Left lung (tissue), 4 donors: ENCODE measurements at regions not wholly inside any gene's neighbourhood (a gene's known extent, or its start where the extent isn't known, plus 50 kb on each side); places are given as distances from the start of the nearest gene placed in this dataset.
A peak's percentile ranks its signal among the peaks of the same experiment; 100 is the strongest.

Experiments used
- ATAC-seq: fragments of 200-7000 bp; cut with Tn5 transposase; one replicate; pipeline ENCODE4 v1.9.1; 2020; ENCODE audit warnings: moderate library complexity
- DNase-seq, 4 donors: peaks; one replicate each; pipeline ENCODE4 v3.0.0-alpha.2; 2013 to 2020
- H3K27ac ChIP-seq, 2 donors: fragments of 200-600 bp; sonication (generic) in 1 of 2; one replicate each; pipeline versions ENCODE4 v1.5.0 to v1.8.0; 2020 to 2021
- H3K27me3 ChIP-seq, 2 donors: fragments of 200-600 bp; sonication (generic) in 1 of 2; one replicate each; pipeline versions ENCODE4 v1.5.0 to v1.8.0; 2020 to 2021
- H3K36me3 ChIP-seq, 2 donors: fragments of 200-600 bp; sonication (generic) in 1 of 2; one replicate each; pipeline versions ENCODE4 v1.5.0 to v1.8.0; 2020 to 2021
- H3K4me1 ChIP-seq, 2 donors: fragments of 200-600 bp; one replicate each; pipeline ENCODE4 v1.8.0; 2021
- H3K4me3 ChIP-seq, 2 donors: fragments of 200-600 bp; sonication (generic) in 1 of 2; one replicate each; pipeline versions ENCODE4 v1.5.0 to v1.8.0; 2020 to 2021; ENCODE audit warnings: mild to moderate bottlenecking in 1 of 2
- H3K9me3 ChIP-seq, 2 donors: fragments of 200-600 bp; sonication (generic) in 1 of 2; one replicate each; pipeline versions ENCODE4 v1.5.0 to v1.8.0; 2020 to 2021
- CTCF ChIP-seq, 2 donors: fragments of 200-600 bp; sonication (generic) in 1 of 2; IDR thresholded peaks; one replicate each; pipeline versions ENCODE4 v1.5.0 to v1.8.0; 2021; ENCODE audit warnings: antibody characterized with exemption in 2 of 2
- intact Hi-C, 2 donors: fragments of 100-400 bp; cut with DNase I; formaldehyde crosslinking; loops; one replicate each; pipeline versions ENCODE4 v1.11.2 to v1.14.2; 2022
- donor health status: DM: no; HTN: yes; CAD: no.
- donor health status: DM: no; HTN: no; CAD: no.

- ATAC-seq = peak; percentile 44
- intact Hi-C loops = no loop called here
Measured at GRCh38 chr1:244214009-244214967, 163.2 kb downstream of the ZBTB18 start.

GRCh38 chr1:244216836-244217235 lies 165.8 kb downstream of the ZBTB18 start:
- no peak for TF ChIP-seq CTCF (IDR thresholded peaks at IDR 0.05)
- Histone ChIP-seq H3K36me3 (no peaks in the 10 kb centered on the region), H3K4me1 (no peaks in the 10 kb centered on the region), H3K9me3 (no peaks in the 10 kb centered on the region), H3K27ac (no peak overlapping the region), H3K27me3 (no peaks in the 10 kb centered on the region), H3K4me3 (no peak overlapping the region)
- DNase-seq (no peak), ATAC-seq (no peak)
- intact Hi-C loops = no loop called here

More at GRCh38 chr1:244214009-244214967, 163.2 kb downstream of the ZBTB18 start:
- no peaks in the 10 kb centered on the region for H3K36me3 ChIP-seq
- H3K27ac ChIP-seq = no peak overlapping the region
- no peaks in the 10 kb centered on the region for H3K9me3 ChIP-seq
- DNase-seq = peak in 1 of 4 donors; percentile 42
- no peak overlapping the region for H3K4me3 ChIP-seq
- no peak for TF ChIP-seq CTCF (IDR thresholded peaks at IDR 0.05)
- peaks cover 0 to 5% of the 10 kb centered on the region in 2 donors for H3K4me1 ChIP-seq
- H3K27me3 ChIP-seq = no peaks in the 10 kb centered on the region

GRCh38 chr1:244217711-244218110 lies 166.6 kb downstream of the ZBTB18 start:
- Histone ChIP-seq H3K9me3 (no peaks in the 10 kb centered on the region), H3K4me3 (no peak overlapping the region), H3K27me3 (no peaks in the 10 kb centered on the region), H3K36me3 (no peaks in the 10 kb centered on the region), H3K27ac (no peak overlapping the region), H3K4me1 (no peaks in the 10 kb centered on the region)
- ATAC-seq = no peak
- no peak for TF ChIP-seq CTCF (IDR thresholded peaks at IDR 0.05)
- intact Hi-C loops = no loop called here
- no peak for DNase-seq

DNA sequence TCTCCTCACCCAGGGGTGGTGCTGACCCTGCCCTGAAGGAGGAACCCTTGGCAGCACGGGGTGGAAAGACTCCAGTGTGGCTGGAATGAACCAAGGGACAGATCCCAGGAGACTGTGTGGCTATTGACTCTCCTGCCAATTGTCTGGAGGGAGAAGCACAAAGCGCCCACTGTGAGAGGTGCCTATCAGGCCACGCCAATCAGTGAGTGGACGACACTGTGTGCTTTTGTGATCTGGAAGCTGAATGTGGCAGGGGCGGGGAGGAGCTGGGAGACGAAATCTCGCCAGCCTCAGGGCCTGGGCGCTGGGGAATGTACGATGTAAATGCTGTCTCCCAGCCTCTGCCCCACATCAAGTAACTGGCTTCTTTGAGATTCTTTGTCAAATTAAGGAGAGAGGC lies 167.1 kb downstream of the ZBTB18 start:
- Histone ChIP-seq H3K9me3 (no peaks in the 10 kb centered on the region), H3K36me3 (no peaks in the 10 kb centered on the region), H3K27me3 (no peaks in the 10 kb centered on the region), H3K4me3 (no peak overlapping the region), H3K4me1 (no peaks in the 10 kb centered on the region), H3K27ac (no peak overlapping the region)
- intact Hi-C loops = no loop called here
- ATAC-seq = no peak
- TF ChIP-seq CTCF (IDR thresholded peaks at IDR 0.05) = no peak
- DNase-seq = no peak

DNA sequence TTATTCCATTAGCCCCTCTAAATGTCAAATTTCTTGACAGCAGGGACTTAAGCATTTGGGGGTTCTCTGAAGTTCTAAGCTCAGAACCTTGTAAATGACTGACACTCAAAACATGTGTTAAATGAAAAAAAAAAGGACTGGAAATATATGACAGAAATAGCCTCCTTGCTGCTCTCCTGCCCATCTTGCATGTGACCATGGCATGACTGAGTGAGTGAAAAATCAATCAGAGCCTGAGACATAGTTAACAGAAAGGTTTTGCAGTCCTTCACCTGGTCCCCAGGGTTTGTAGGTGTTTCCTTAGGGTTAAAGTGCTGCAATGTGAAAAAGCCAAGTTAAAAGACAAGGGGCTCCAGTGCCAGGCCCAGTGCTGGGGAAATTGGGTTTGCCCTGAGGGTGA lies 168.1 kb downstream of the ZBTB18 start:
- Histone ChIP-seq H3K9me3 (no peaks in the 10 kb centered on the region), H3K27ac (no peak overlapping the region), H3K27me3 (no peaks in the 10 kb centered on the region), H3K4me1 (no peaks in the 10 kb centered on the region), H3K4me3 (no peak overlapping the region), H3K36me3 (no peaks in the 10 kb centered on the region)
- ATAC-seq = no peak
- DNase-seq = no peak
- intact Hi-C loops = no loop called here
- no peak for TF ChIP-seq CTCF (IDR thresholded peaks at IDR 0.05)
